ENCODE measurements at regions not wholly inside any gene's neighbourhood (a gene's known extent, or its start where the extent isn't known, plus 50 kb on each side); places are given as distances from the start of the nearest gene placed in this dataset.

DNA sequence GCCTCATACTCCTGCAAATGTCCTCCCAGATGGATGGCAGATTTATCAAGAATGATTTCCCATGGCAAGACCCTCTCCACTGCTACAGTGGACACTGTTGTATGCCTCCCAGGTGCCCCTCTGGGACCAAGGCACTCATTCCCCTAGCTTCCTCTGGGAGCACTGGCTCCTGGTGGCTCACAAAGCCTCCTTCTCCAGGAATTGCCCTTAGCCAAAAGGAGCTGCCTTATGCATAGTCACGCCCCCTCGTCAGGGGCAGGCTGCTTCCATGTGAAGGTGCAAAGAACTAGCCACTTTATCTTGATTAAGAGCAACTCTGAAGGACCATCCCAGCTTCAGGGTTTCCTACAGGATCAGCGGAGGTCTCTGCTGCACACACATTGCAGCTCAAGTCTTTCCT, 358.1 kb downstream of the CDK5RAP2 start:
- TF ChIP-seq, protein P1, sequence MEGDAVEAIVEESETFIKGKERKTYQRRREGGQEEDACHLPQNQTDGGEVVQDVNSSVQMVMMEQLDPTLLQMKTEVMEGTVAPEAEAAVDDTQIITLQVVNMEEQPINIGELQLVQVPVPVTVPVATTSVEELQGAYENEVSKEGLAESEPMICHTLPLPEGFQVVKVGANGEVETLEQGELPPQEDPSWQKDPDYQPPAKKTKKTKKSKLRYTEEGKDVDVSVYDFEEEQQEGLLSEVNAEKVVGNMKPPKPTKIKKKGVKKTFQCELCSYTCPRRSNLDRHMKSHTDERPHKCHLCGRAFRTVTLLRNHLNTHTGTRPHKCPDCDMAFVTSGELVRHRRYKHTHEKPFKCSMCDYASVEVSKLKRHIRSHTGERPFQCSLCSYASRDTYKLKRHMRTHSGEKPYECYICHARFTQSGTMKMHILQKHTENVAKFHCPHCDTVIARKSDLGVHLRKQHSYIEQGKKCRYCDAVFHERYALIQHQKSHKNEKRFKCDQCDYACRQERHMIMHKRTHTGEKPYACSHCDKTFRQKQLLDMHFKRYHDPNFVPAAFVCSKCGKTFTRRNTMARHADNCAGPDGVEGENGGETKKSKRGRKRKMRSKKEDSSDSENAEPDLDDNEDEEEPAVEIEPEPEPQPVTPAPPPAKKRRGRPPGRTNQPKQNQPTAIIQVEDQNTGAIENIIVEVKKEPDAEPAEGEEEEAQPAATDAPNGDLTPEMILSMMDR (IDR thresholded peaks at IDR 0.05) = no peak
- Histone ChIP-seq H3K9me3 (no peaks in the 10 kb centered on the region), H3K4me1 (no peaks in the 10 kb centered on the region), H3K27me3 (no peaks in the 10 kb centered on the region), H3K36me3 (no peaks in the 10 kb centered on the region), H3K4me3 (no peak overlapping the region), H3K27ac (no peak overlapping the region), H3K9ac (ENCODE audit: low read depth in 2 of 2, low read length in 2 of 2) (no peak overlapping the region)
- DNase-seq = no peak
- intact Hi-C loops (cut with DNase I) = no loop called here

DNA sequence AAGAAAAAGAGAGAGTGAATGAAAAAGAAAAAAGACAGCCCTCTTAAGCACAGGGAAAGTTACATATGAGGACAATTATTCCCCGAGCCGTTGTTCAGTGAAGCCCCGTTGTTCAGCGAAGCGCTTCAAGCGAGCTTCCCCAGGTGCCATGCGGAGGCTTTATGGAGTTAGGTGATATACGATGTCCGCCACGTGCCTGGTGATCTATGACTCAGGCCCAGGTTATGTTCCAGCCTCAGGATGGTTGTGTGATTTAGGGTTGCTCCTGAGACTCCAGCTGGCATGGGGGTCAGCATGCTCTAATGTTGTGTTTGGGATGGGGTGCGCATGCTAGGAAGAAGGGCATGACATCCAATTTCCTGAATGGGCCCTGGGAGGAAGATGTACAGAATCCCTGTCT, 365.6 kb downstream of the CDK5RAP2 start:
- intact Hi-C loops (cut with DNase I) = no loop called here
- no peaks in the 10 kb centered on the region for H3K9me3 ChIP-seq
- H3K36me3 ChIP-seq = no peaks in the 10 kb centered on the region
- H3K4me3 ChIP-seq = no peak overlapping the region
- H3K27ac ChIP-seq = no peak overlapping the region
- no peak overlapping the region for H3K9ac ChIP-seq (ENCODE audit: low read depth in 2 of 2, low read length in 2 of 2)
- DNase-seq = no peak
- TF ChIP-seq, protein P1 (IDR thresholded peaks at IDR 0.05) = no peak
- no peaks in the 10 kb centered on the region for H3K27me3 ChIP-seq
- H3K4me1 ChIP-seq = no peaks in the 10 kb centered on the region

DNA sequence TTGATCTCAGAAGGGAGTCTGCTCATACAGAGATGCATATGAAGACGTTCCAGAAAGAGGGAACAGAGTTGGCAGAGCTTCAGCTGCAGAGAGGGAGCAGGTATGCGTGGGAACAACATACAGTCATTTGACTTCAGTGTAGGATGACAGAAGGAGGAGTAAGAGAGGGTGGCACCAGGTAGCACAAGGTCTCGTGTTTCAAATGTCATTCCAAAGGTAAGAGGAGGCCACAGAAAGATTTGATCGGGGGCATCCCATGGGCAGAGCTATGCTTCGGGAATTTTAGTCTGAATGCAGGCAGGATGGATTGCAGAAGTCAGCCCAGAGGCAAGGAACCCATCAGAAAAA, 367.1 kb downstream of the CDK5RAP2 start:
- no peaks in the 10 kb centered on the region for H3K9me3 ChIP-seq
- no peaks in the 10 kb centered on the region for H3K4me1 ChIP-seq
- no peak overlapping the region for H3K4me3 ChIP-seq
- H3K27ac ChIP-seq = no peak overlapping the region
- no peak overlapping the region for H3K9ac ChIP-seq (ENCODE audit: low read depth in 2 of 2, low read length in 2 of 2)
- no peak for DNase-seq
- intact Hi-C loops (cut with DNase I) = no loop called here
- TF ChIP-seq, protein P1 (IDR thresholded peaks at IDR 0.05) = no peak
- no peaks in the 10 kb centered on the region for H3K27me3 ChIP-seq
- H3K36me3 ChIP-seq = no peaks in the 10 kb centered on the region

DNA sequence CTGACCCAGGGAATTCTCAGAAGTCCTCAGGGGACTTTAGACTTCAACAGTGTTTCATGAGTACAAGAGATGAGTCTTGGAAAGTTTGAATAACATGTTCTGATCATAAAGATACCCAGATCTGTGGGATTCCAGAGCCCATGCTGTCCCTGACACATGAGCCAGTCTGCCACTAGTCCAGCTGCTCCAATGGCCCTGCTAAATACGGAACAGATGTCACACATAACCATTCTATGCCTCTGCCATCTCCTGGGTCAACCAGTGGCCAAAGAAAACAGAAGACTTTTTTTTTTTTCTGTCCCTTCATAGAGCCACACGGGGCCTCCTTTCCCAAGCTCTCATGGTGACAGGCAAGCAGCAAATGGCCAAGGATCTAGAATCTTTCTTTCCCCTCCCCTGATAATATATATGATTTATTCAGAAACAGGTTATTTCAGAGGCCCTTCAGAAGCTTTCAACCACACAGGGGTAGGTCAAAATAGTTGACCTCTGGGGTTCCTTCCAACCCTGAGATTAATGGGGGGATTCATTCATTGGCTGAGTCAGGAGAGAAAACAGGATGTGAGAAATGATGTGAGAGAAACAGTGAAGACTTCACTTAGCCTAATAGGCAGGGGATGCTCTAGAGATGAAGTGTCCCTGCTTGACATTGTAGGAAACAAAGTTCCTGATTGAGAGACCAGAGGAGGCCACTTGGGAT, 367.7 kb downstream of the CDK5RAP2 start:
- no peaks in the 10 kb centered on the region for H3K4me1 ChIP-seq
- H3K4me3 ChIP-seq = no peak overlapping the region
- no peaks in the 10 kb centered on the region for H3K9me3 ChIP-seq
- no peaks in the 10 kb centered on the region for H3K27me3 ChIP-seq
- TF ChIP-seq, protein P1 (IDR thresholded peaks at IDR 0.05) = no peak
- no peak overlapping the region for H3K27ac ChIP-seq
- H3K36me3 ChIP-seq = no peaks in the 10 kb centered on the region
- no peak overlapping the region for H3K9ac ChIP-seq (ENCODE audit: low read depth in 2 of 2, low read length in 2 of 2)
- no peak for DNase-seq
- intact Hi-C loops (cut with DNase I) = no loop called here

DNA sequence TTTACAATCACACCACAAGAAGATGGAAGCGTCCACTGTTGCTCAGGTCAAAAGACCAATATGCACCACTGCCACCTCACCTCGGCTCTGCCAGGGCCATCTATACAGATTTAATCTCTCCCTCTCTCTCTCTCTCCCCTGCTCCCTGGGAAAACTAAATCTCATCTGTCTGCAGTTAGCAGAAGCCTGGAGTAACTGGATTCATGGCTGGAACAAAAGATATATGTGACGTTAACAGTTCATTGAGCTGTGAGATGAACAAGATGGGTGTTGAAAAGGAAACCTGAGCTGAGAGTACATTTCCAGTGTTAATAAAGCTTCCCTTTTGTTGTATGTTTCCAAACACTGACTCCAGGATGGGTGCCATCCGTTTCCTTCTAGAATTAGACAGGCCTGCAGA, 369.7 kb downstream of the CDK5RAP2 start:
- Histone ChIP-seq H3K36me3 (no peaks in the 10 kb centered on the region), H3K9ac (ENCODE audit: low read depth in 2 of 2, low read length in 2 of 2) (no peak overlapping the region), H3K27me3 (no peaks in the 10 kb centered on the region), H3K4me3 (no peak overlapping the region), H3K4me1 (no peaks in the 10 kb centered on the region), H3K9me3 (no peaks in the 10 kb centered on the region), H3K27ac (no peak overlapping the region)
- DNase-seq = no peak
- TF ChIP-seq, protein P1 (IDR thresholded peaks at IDR 0.05) = no peak
- intact Hi-C loops (cut with DNase I) = no loop called here
